Activated CD8-positive, alpha-beta T cell treated with anti-CD3 and anti-CD28 coated beads for 36 hours (primary cell): ENCODE measurements at regions not wholly inside any gene's neighbourhood (a gene's known extent, or its start where the extent isn't known, plus 50 kb on each side); places are given as distances from the start of the nearest gene placed in this dataset.

Source experiments
- ATAC-seq: fragments of 200-7000 bp; cut with Tn5 transposase; one replicate; pipeline ENCODE4 v1.10.0; 2021; ENCODE audit warnings: mild to moderate bottlenecking, moderate library complexity
- CTCF ChIA-PET: fragments of 350-600 bp; sonication (Branson Sonifier 250); formaldehyde crosslinking; loops from one replicate; lab custom pipeline; 2021; ENCODE audit warnings: antibody characterized with exemption; lab: Charles Lee
- POLR2A ChIA-PET: fragments of 350-600 bp; sonication (Branson Sonifier 250); formaldehyde crosslinking; loops from one replicate; lab custom pipeline; 2021; ENCODE audit warnings: antibody characterized with exemption; lab: Charles Lee
- DNase-seq: peaks from one replicate; pipeline ENCODE4 v3.0.0-alpha.2; 2020
- H3K27ac Mint-ChIP-seq: one replicate; pipeline ENCODE4 v1.8.0; 2021; ENCODE audit warnings: mild to moderate bottlenecking, mixed read lengths
- H3K27me3 Mint-ChIP-seq: one replicate; pipeline ENCODE4 v1.8.0; 2021; ENCODE audit warnings: mixed read lengths
- H3K36me3 Mint-ChIP-seq: one replicate; pipeline ENCODE4 v1.8.0; 2021; ENCODE audit warnings: low read depth, mixed read lengths
- H3K4me1 Mint-ChIP-seq: one replicate; pipeline ENCODE4 v1.8.0; 2021; ENCODE audit warnings: low read depth, mixed read lengths
- H3K4me3 Mint-ChIP-seq: one replicate; pipeline ENCODE4 v1.8.0; 2021; ENCODE audit warnings: mild to moderate bottlenecking, moderate library complexity, mixed read lengths
- H3K9me3 Mint-ChIP-seq: one replicate; pipeline ENCODE4 v1.8.0; 2021; ENCODE audit warnings: mixed read lengths
- intact Hi-C: fragments of 100-400 bp; cut with micrococcal nuclease; formaldehyde crosslinking; loops from one replicate; pipeline ENCODE4 v1.10.0; 2022
- TF ChIP-seq, protein P1 (sequence below): fragments of 200-600 bp; IDR thresholded peaks from one replicate; pipeline ENCODE4 v1.8.0; 2022; ENCODE audit warnings: antibody characterized with exemption, mild to moderate bottlenecking

DNA sequence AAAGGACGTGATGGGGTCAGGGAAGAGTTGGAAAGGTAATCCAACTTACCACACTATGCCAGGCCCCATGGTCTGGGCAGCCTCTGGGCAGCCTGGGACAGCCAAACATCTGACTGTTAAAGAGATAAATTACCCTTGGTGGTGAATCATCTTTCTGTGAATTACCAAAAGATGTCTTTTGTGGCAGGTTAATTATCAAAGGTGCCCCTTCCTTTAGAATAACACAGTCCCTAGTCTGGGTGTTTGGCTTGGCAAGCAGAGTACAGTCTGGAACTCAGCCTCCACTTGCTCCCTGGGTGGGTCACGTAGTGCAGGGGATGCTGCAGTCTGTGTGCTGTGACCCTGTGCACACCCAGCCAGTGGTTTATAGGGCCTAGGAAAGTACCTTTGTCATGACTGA is 113.1 kb downstream of the ZNF621 start:
- POLR2A ChIA-PET, result no interaction called here
- no peaks in the 10 kb centered on the region for H3K4me1 Mint-ChIP-seq
- peaks cover 3% of the 10 kb centered on the region for H3K9me3 Mint-ChIP-seq
- H3K4me3 Mint-ChIP-seq, result no peak overlapping the region
- H3K27me3 Mint-ChIP-seq, result no peaks in the 10 kb centered on the region
- CTCF ChIA-PET, result no interaction called here
- TF ChIP-seq, protein P1, sequence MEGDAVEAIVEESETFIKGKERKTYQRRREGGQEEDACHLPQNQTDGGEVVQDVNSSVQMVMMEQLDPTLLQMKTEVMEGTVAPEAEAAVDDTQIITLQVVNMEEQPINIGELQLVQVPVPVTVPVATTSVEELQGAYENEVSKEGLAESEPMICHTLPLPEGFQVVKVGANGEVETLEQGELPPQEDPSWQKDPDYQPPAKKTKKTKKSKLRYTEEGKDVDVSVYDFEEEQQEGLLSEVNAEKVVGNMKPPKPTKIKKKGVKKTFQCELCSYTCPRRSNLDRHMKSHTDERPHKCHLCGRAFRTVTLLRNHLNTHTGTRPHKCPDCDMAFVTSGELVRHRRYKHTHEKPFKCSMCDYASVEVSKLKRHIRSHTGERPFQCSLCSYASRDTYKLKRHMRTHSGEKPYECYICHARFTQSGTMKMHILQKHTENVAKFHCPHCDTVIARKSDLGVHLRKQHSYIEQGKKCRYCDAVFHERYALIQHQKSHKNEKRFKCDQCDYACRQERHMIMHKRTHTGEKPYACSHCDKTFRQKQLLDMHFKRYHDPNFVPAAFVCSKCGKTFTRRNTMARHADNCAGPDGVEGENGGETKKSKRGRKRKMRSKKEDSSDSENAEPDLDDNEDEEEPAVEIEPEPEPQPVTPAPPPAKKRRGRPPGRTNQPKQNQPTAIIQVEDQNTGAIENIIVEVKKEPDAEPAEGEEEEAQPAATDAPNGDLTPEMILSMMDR, result no peak
- DNase-seq (no peak), ATAC-seq (no peak)
- H3K36me3 Mint-ChIP-seq, result no peaks in the 10 kb centered on the region
- no peak overlapping the region for H3K27ac Mint-ChIP-seq
- intact Hi-C loops, result no loop called here

GRCh38 chr3:40639006-40639405 is 114.2 kb downstream of the ZNF621 start:
- no peak for ATAC-seq
- peaks cover 3% of the 10 kb centered on the region for H3K9me3 Mint-ChIP-seq
- intact Hi-C loops, result no loop called here
- TF ChIP-seq, protein P1, result no peak
- POLR2A ChIA-PET, result no interaction called here
- H3K27me3 Mint-ChIP-seq, result peaks cover 2% of the 10 kb centered on the region
- H3K4me3 Mint-ChIP-seq, result no peak overlapping the region
- CTCF ChIA-PET, result no interaction called here
- DNase-seq, result no peak
- H3K36me3 Mint-ChIP-seq, result no peaks in the 10 kb centered on the region
- H3K27ac Mint-ChIP-seq, result no peak overlapping the region
- H3K4me1 Mint-ChIP-seq, result no peaks in the 10 kb centered on the region

GRCh38 chr3:40642812-40643211 is 118.1 kb downstream of the ZNF621 start:
- CTCF ChIA-PET, result no interaction called here
- no peak for ATAC-seq
- POLR2A ChIA-PET, result no interaction called here
- intact Hi-C loops, result no loop called here
- no peak overlapping the region for H3K27ac Mint-ChIP-seq
- peaks cover 7% of the 10 kb centered on the region for H3K27me3 Mint-ChIP-seq
- H3K36me3 Mint-ChIP-seq, result no peaks in the 10 kb centered on the region
- no peak for DNase-seq
- no peaks in the 10 kb centered on the region for H3K4me1 Mint-ChIP-seq
- TF ChIP-seq, protein P1, result no peak
- H3K9me3 Mint-ChIP-seq, result no peaks in the 10 kb centered on the region
- H3K4me3 Mint-ChIP-seq, result no peak overlapping the region

GRCh38 chr3:40645883-40646282 is 121.1 kb downstream of the ZNF621 start:
- no peak overlapping the region for H3K27ac Mint-ChIP-seq
- ChIA-PET POLR2A (no interaction called here), CTCF (interaction anchor here (1.4 kb wide), 1 partner anchor 61 kb away, joined by 5 read pairs; no protein-coding TSS in a partner anchor)
- DNase-seq (no peak), ATAC-seq (no peak)
- no peaks in the 10 kb centered on the region for H3K36me3 Mint-ChIP-seq
- intact Hi-C loops, result no loop called here
- no peaks in the 10 kb centered on the region for H3K4me1 Mint-ChIP-seq
- H3K9me3 Mint-ChIP-seq, result no peaks in the 10 kb centered on the region
- no peak overlapping the region for H3K4me3 Mint-ChIP-seq
- TF ChIP-seq, protein P1, result no peak
- peaks cover 7% of the 10 kb centered on the region for H3K27me3 Mint-ChIP-seq

GRCh38 chr3:40649346-40649745 is 124.6 kb downstream of the ZNF621 start:
- ATAC-seq, result no peak
- H3K27ac Mint-ChIP-seq, result no peak overlapping the region
- H3K36me3 Mint-ChIP-seq, result no peaks in the 10 kb centered on the region
- CTCF ChIA-PET, result no interaction called here
- POLR2A ChIA-PET, result no interaction called here
- no peak for DNase-seq
- intact Hi-C loops, result no loop called here
- H3K9me3 Mint-ChIP-seq, result no peaks in the 10 kb centered on the region
- no peak overlapping the region for H3K4me3 Mint-ChIP-seq
- H3K4me1 Mint-ChIP-seq, result no peaks in the 10 kb centered on the region
- TF ChIP-seq, protein P1, result no peak
- H3K27me3 Mint-ChIP-seq, result peaks cover 6% of the 10 kb centered on the region
